ENCODE measurements at regions not wholly inside any gene's neighbourhood (a gene's known extent, or its start where the extent isn't known, plus 50 kb on each side); places are given as distances from the start of the nearest gene placed in this dataset.

- DNase-seq: no peak
Observed at GRCh38 chr18:51955136-51955535, 384.9 kb upstream of the DCC start.

GRCh38 chr18:51957001-51957400 lies 383.0 kb upstream of the DCC start:
- DNase-seq: no peak

DNA sequence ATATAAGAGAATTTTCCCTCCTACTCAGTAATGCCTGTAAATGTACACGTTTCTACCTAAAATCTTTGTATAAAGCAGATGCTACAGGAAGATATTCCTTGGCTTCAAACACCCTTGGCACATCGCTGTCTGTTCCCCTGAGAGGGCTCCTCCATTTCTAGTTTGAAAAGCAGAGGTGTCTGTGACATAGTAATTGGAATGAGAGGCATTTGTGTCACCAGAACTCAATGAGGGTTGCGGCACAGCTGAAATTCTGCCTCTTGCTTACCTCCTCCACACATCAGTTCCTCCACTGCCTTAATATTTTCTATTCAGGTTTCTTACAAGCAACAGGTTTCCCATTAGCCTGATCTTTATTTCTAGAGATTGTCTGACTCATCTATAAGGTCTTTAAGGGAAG lies 359.9 kb upstream of the DCC start:
- no peak for DNase-seq

DNA sequence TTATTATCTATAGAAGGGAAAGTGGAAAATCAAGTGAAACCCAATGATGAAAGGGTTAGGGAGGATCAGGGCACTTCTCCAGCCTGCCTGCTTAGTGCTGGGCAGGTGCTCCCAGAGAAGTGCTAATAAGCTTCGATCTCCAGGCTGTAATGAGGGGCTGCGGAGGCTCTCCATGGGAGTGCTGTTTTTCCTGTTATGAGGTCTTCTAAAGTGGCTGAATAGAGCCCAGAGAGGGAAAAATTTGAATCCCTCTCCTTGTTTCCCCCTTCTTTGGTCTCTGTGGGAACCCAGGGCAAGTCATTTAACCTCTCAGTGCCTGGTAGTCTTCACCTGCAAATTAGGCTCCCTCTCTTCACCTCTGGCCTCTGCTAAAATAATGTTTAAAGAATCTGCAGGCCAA lies 351.7 kb upstream of the DCC start:
- no peak for DNase-seq

DNA sequence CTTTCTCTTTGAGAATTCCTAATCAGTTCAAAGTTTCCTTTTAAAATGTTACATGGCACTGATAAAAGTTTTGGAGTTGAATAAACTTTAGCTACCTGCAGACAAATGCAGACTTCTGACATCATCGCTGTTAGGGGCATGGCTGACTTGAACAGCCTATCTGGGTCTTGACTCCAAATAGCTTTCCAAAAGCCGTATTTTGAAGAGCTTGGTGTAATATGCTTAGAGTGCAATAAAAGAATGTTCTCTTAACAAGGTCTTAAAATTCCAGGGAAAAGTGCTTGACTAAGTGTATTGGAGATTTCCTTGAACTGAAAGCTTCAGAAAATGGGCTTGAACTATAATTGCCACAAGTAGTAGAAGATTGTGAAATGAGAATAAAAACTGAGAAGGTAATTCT lies 342.9 kb upstream of the DCC start:
- DNase-seq: no peak

DNA sequence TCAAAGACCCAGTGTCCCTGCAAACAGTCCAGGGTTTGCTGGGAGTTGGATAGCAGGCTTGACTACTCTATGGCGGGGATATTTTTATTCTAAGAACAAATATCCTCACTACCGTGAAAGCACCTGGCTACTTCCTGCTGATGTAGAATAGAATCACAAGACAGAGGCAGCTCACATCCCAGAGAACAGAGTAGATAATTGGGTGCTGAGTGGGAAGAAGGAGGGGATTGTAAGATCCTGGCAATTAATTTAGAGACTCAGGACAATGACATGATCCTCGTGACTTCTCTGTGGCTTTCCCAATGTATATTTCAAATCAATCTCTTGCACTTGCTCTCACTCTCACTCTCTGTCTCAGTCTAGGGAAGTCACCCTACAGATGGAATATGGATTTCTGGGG lies 341.9 kb upstream of the DCC start:
- DNase-seq: no peak

- DNase-seq: no peak
Observed at GRCh38 chr18:51998711-51999110, 341.3 kb upstream of the DCC start.

DNA sequence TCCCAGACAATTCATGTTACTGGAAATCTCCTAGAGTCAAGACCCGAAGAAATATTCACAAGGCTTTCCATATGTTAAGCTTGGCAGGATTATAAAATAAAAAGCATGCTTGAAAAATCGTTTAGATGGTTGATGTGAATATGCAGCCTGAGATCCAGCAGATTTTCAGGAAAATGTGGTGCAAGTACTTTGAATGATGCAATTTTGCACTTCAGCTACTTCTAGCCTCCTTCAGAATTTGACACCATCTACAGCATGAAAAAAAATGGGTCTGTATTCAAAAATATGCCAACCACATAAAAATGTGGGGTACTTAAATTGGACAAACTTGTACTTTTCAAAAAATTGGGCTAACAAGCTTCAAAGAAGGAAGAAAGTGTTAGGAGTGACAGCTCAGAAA lies 340.6 kb upstream of the DCC start:
- no peak for DNase-seq

GRCh38 chr18:52000435-52000834 lies 339.6 kb upstream of the DCC start:
- no peak for DNase-seq

GRCh38 chr18:52001106-52001505 lies 338.9 kb upstream of the DCC start:
- DNase-seq: no peak

GRCh38 chr18:52002600-52002999 lies 337.4 kb upstream of the DCC start:
- no peak for DNase-seq

DNA sequence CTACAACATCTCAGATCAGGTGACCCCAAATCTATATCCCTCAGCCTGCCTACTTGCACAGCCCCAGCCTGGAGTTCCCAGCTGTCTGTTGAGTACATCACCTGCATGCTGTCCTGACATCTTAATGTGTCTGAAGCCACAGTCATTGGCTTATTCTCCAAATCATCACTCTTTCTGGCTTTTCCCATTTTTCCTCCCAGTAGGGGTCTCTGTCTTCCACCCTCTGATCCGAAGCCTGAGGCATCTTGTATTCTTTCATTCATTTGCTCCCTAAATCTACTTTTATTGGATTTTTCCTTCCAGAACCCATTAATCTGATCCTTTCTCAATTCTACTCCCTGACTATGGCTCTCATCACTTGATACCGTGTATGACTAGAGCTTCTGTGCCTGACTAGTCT lies 332.9 kb upstream of the DCC start:
- DNase-seq: peak in 1 of 2 experiments; percentile 12

GRCh38 chr18:52008330-52008729 lies 331.7 kb upstream of the DCC start:
- DNase-seq: no peak

DNA sequence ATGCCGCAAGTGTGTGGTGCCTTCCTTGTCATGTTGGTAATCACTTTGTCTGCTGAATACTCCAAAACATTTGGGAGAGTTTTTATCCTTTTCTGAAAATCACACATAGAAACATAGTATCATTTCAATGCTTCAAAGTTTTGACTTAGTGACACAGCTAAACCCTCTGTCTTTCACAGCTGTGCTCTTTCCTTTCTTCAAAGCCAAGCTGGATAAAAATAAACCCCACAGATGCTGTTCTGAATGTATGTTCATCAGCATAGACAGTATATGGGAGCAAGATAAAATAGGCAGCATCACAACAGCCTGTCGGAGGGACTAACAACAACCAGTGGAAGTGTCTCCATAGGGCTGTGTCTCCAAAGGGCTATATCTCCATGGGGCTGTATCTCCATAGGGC lies 331.3 kb upstream of the DCC start:
- no peak for DNase-seq

GRCh38 chr18:52009958-52010357 lies 330.0 kb upstream of the DCC start:
- no peak for DNase-seq

- DNase-seq: no peak
Observed at GRCh38 chr18:52045946-52046675, 293.9 kb upstream of the DCC start.

- DNase-seq: no peak
Observed at GRCh38 chr18:52046842-52047241, 293.2 kb upstream of the DCC start.

DNA sequence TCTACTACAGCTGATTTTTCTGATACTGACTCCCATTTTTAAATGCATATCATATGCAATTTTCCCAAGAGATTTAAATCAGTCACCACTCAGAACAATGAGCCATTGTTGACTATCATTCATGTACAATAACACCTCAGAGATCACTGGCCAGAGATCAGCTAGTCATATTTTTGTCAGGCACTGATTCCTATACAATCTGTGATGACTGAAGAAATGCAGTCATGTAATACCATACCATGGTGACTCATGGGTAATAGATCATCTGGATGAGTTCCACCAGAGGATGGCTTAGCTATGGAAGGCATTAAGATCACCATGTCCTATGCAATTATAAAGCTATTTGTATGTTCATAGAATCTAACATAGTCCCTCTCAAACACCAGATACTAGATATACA lies 285.7 kb upstream of the DCC start:
- DNase-seq: no peak

DNA sequence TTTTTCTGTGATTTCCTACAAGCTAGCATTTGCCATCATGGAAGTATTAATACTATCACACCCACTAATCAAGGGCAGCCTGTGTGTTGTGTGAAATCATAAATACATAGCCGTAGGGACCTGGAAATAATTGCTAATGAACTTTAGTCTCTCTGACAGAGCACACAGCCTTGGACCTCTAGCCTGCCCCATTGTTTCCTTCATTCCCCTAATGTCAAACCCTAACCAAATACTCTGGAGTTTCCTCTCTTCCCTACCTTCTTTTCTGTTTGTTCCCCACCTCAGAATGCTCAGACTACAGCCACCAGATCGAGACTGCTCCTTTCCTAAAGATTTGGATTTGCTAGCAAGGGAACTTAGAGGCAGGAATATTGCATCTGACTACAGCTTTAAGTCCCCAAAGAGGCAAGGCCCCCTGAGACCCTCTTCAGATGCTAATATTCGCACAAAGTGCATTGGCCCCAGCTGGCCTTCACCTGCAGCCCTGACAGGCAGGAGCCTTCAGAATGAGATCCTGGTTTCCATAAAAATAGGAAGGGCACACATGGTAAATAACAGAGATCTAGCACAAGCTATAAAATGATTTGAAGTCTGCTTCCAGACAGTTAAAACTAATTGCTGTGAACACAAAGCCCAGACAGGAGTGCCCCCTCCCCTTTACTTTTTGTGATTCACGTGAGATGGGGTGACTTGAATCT lies 279.2 kb upstream of the DCC start:
- DNase-seq: no peak

DNA sequence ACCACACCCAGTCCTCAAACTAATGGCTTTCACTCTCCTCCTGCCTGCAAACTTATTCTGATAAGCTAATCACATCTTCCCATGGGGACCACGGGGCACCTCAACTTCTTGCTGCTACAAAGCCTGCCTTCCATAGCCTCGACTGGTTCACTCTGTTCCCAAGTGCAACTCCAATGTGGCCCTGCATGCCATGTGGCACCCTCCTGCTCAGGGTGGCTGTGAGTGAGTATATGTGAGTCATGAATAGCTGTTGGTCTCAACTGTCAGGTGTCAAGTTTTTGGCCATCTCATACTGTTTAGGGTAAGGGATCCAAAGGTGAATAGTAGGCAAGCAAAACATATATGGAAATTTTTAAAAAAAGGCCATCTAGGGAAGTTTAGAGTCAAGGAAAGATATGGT lies 276.1 kb upstream of the DCC start:
- no peak for DNase-seq

DNA sequence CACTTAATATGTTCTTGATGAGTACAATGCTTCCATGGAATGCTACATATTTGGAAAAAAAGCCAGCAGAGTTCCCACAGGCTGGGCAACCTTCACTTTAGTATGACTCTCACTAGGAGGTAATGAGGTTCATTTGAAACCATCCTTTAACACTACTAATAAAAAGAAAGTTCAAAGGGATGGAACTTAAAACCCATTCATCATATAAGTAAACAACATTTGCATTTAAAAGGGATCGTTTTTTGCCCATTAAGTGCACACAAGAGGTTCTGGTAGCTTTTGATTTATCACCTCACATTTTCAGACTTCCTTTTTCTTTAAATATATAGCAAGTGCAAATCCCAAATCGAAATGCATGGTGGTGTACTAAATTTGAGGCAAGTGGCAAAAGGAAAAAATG lies 270.8 kb upstream of the DCC start:
- DNase-seq: no peak

DNA sequence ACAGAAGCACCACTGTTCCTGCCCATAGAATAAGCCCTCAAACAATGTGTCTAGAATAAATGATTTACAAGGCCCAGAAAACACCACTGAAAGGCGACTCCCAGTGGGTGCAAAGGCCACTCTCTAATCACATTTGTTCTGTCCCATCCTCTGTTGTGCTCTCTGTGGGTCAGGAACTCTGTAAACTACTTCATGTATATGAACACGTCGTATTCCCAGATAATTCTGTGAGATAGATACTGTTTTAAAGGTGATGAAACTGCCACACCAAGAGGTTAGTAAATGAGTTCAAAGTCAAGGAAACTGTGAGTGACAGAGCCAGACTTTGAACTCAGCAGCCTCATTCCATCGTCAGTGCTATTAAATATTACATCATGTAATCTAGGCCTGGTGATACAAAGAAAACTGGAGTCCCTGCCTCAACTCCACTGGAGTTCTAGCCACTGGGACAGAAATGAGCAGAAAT lies 269.7 kb upstream of the DCC start:
- DNase-seq: no peak

GRCh38 chr18:52077251-52077983 lies 262.6 kb upstream of the DCC start:
- DNase-seq: no peak

GRCh38 chr18:52082246-52082645 lies 257.8 kb upstream of the DCC start:
- DNase-seq: no peak

Data from NCI-H446 (cell line).